GM12878 (cell line): ENCODE measurements at regions not wholly inside any gene's neighbourhood (a gene's known extent, or its start where the extent isn't known, plus 50 kb on each side); places are given as distances from the start of the nearest gene placed in this dataset.

Experiments used
- ATAC-seq: fragments of 200-7000 bp; cut with Tn5 transposase; 3 replicates; pipeline ENCODE4 v1.9.1; 2020; ENCODE audit warnings: mild to moderate bottlenecking, moderate library complexity
- BruUV-seq: library from RNA; stranded (reverse); fragments of 400-500 nt; replicated peaks from 2 replicates; lab custom pipeline; 2021; lab: Mats Ljungman, UMichigan
- CTCF ChIA-PET: fragments of 300-600 bp; sonication (Branson Sonifier 250); formaldehyde crosslinking; extraction: SDS; loops from one replicate; lab custom pipeline; 2021; ENCODE audit warnings: inconsistent platforms; lab: Yijun Ruan, JAX
- POLR2A ChIA-PET: fragments of 350-600 bp; formaldehyde crosslinking; extraction: SDS; loops from one replicate; lab custom pipeline; 2021; ENCODE audit warnings: inconsistent platforms; lab: Charles Lee
- RAD21 ChIA-PET: fragments of 300-600 bp; sonication (Branson Sonifier 250); formaldehyde crosslinking; loops from one replicate; lab custom pipeline; 2023; ENCODE audit warnings: antibody characterized with exemption; ENCODE audit not compliant: unreplicated experiment; lab: Charles Lee
- SMC1A ChIA-PET: fragments of 300-600 bp; sonication (Branson Sonifier 250); formaldehyde crosslinking; loops from one replicate; lab custom pipeline; 2023; ENCODE audit not compliant: unreplicated experiment, uncharacterized antibody; lab: Charles Lee
- DNase-seq: peaks from one replicate; pipeline ENCODE4 v3.0.0-alpha.2; 2011; ENCODE audit warnings: low read depth, low spot score
- FAIRE-seq: peaks from 3 replicates; lab custom pipeline; 2011; peaks lifted over from hg19 to GRCh38; lab: Jason Lieb, UNC
- H2AFZ ChIP-seq: 2 replicates; pipeline ENCODE4 v1.6.0; 2011; ENCODE audit warnings: low read depth, low read length, control low read depth; ENCODE audit not compliant: control insufficient read depth
- H3K27ac ChIP-seq: 2 replicates; pipeline ENCODE4 v1.5.1; 2011; ENCODE audit warnings: control low read depth; ENCODE audit not compliant: control insufficient read depth, insufficient read depth
- H3K27me3 ChIP-seq, 2 experiments: replicated peaks in 1 of 2; 2 replicates each; pipeline versions ENCODE4 v1.6.0 to v1.6.1; 2011; ENCODE audit warnings: low read length in 1 of 2; ENCODE audit not compliant: control insufficient read depth in 2 of 2, insufficient read depth in 2 of 2
- H3K36me3 ChIP-seq, 2 experiments: 2 replicates each; pipeline ENCODE4 v1.5.1; 2011; ENCODE audit warnings: low read length in 1 of 2; ENCODE audit not compliant: control insufficient read depth in 2 of 2, insufficient read depth in 2 of 2
- H3K4me1 ChIP-seq: 2 replicates; pipeline ENCODE4 v1.6.1; 2011; ENCODE audit warnings: mild to moderate bottlenecking, low read length, moderate library complexity, mixed read lengths; ENCODE audit not compliant: control insufficient read depth, insufficient read depth
- H3K4me2 ChIP-seq: 2 replicates; pipeline ENCODE4 v1.6.0; 2011; ENCODE audit warnings: control low read depth; ENCODE audit not compliant: control insufficient read depth, insufficient read depth
- H3K4me3 ChIP-seq: fragments of 200-600 bp; sonication (generic); 2 replicates; pipeline ENCODE4 v1.5.1; 2016
- H3K79me2 ChIP-seq: 2 replicates; pipeline ENCODE4 v1.6.0; 2011; ENCODE audit warnings: low read length; ENCODE audit not compliant: control insufficient read depth, insufficient read depth
- H3K9ac ChIP-seq: 2 replicates; pipeline ENCODE4 v1.8.0; 2011; ENCODE audit warnings: low read length, control low read depth, mixed read lengths; ENCODE audit not compliant: control insufficient read depth, insufficient read depth
- H3K9me3 ChIP-seq: replicated peaks from 3 replicates; pipeline ENCODE4 v1.5.1; 2011; ENCODE audit warnings: mild to moderate bottlenecking, low read length; ENCODE audit not compliant: control insufficient read depth, insufficient read depth
- H4K20me1 ChIP-seq: 2 replicates; pipeline ENCODE4 v1.6.0; 2011; ENCODE audit not compliant: control insufficient read depth, insufficient read depth
- CREB1 ChIP-seq: IDR thresholded peaks from 2 replicates; pipeline ENCODE4 v1.6.1; 2012; ENCODE audit warnings: low read depth, mild to moderate bottlenecking, inconsistent platforms
- GATAD2B ChIP-seq: fragments of 450-650 bp; conservative IDR thresholded peaks from 2 replicates; pipeline ENCODE4 v1.6.1; 2017; ENCODE audit warnings: low read depth, mild to moderate bottlenecking, moderate library complexity
- HCFC1 ChIP-seq: fragments of 150-350 bp; IDR thresholded peaks from 2 replicates; pipeline ENCODE4 v1.6.1; 2014; ENCODE audit warnings: low read length
- MEF2B ChIP-seq: fragments of 450-650 bp; IDR thresholded peaks from 2 replicates; pipeline ENCODE4 v1.6.1; 2018; ENCODE audit warnings: mild to moderate bottlenecking, moderate library complexity; ENCODE audit not compliant: partially characterized antibody, poor library complexity, severe bottlenecking
- NR2F1 ChIP-seq: fragments of 450-650 bp; conservative IDR thresholded peaks from 2 replicates; pipeline ENCODE4 v1.6.1; 2017; ENCODE audit warnings: mild to moderate bottlenecking
- PML ChIP-seq: IDR thresholded peaks from 2 replicates; pipeline ENCODE4 v1.6.1; 2012; ENCODE audit warnings: low read length, inconsistent platforms
- ZNF207 ChIP-seq: fragments of 450-650 bp; IDR thresholded peaks from 2 replicates; pipeline ENCODE4 v1.6.1; 2014; ENCODE audit warnings: antibody characterized with exemption, mild to moderate bottlenecking, borderline replicate concordance
- ZNF622 ChIP-seq: fragments of 450-650 bp; IDR thresholded peaks from 2 replicates; pipeline ENCODE4 v1.6.1; 2017; ENCODE audit warnings: mild to moderate bottlenecking, inconsistent platforms
- WGBS: methylation state at CpG from one replicate; pipeline ENCODE4 v1.1.6; 2016; ENCODE audit warnings: low lambda C conversion rate; ENCODE audit not compliant: insufficient replicate concordance, insufficient coverage; ENCODE audit errors: missing lambda C conversion rate; 5-methylcytosine and 5-hydroxymethylcytosine counted together
- in situ Hi-C: fragments of 300-500 bp; cut with MboI; formaldehyde crosslinking; loops from 9 replicates; pipeline ENCODE4 v1.14.3; 2018; ENCODE audit warnings: mixed read lengths
- intact Hi-C: fragments of 100-400 bp; cut with micrococcal nuclease; formaldehyde crosslinking; loops from one replicate; pipeline ENCODE4 v1.14.2; 2022; ENCODE audit not compliant: unreplicated experiment

DNA sequence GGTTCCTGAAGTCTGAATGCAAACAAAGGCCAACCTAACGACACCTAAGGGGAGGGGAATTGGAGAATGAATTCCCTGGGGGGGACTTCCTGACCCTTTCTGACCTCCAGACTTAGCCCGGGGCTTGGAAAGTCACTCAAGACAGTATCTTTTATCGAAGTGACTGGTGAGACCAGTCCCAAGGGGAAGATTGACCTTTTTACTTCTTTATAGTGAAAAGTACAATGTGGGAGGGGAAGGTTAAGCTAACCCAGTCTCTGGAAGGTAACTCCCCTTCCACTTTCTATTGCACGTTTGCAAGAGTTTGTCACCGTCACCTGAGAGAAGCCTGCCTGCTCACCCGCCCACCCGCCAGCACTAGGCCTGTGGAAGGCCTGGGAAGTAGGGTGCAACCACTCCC lies 111.9 kb downstream of the EFNB2 start (continued):
- TF ChIP-seq PML (no peak), MEF2B (peak; percentile 73), NR2F1 (peak; percentile 94)
- TF ChIP-seq, all 136 proteins: peak for 5

DNA sequence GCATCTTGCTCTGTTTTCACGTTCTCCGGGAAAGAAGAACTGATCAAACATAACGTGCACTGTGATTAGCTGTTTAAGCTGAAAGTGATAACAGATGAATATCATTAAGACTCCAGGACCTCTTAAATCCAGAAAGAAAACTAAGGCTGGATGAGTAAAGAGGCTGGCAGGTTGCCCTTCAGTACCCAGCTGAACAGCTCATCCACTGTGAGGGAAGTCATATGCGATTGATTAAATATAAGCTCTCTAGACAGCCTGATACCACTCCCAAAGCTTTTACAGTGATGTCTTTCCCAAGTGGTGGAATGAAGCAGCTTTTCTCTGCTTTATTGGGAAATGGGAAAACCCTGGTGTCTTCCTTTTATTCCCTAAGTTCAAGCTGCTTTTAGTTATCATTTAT lies 116.9 kb downstream of the EFNB2 start:
- FAIRE-seq (no peak), ATAC-seq (no peak), DNase-seq (no peak)
- ChIA-PET SMC1A (interaction anchor here (1.2 kb wide), 1 partner anchor 174 kb away, joined by 3 read pairs; no protein-coding TSS in a partner anchor), CTCF (no interaction called here), POLR2A (no interaction called here), RAD21 (no interaction called here)
- in situ Hi-C loops (no loop called here), intact Hi-C loops (no loop called here)
- H2AFZ ChIP-seq = no peak overlapping the region
- no peak overlapping the region for H3K4me2 ChIP-seq
- BruUV-seq = no TSS peak
- no peaks in the 10 kb centered on the region; the same call in 2 of the 3 replicates for H3K9me3 ChIP-seq
- WGBS = 65% methylated on average over 4 of the region's 4 CpGs
- no peak overlapping the region for H3K4me3 ChIP-seq
- H3K36me3 ChIP-seq = no peaks in the 10 kb centered on the region
- H4K20me1 ChIP-seq = no peaks in the 10 kb centered on the region
- no peaks in the 10 kb centered on the region for H3K4me1 ChIP-seq
- no peak overlapping the region for H3K27ac ChIP-seq
- H3K27me3 ChIP-seq = no peaks in the 10 kb centered on the region; a peak in 1 of 4 replicates
- no peak overlapping the region for H3K9ac ChIP-seq
- no peaks in the 10 kb centered on the region for H3K79me2 ChIP-seq
- no peak for TF ChIP-seq ZNF207
- TF ChIP-seq CREB1 = no peak
- no peak for TF ChIP-seq ZNF622
- no peak for TF ChIP-seq GATAD2B
- TF ChIP-seq HCFC1 = no peak
